ENCODE measurements at regions not wholly inside any gene's neighbourhood (a gene's known extent, or its start where the extent isn't known, plus 50 kb on each side); places are given as distances from the start of the nearest gene placed in this dataset.

- no peaks in the 10 kb centered on the region for H3K36me3 ChIP-seq (ENCODE audit: low read depth)
- H3F3A ChIP-seq (ENCODE audit: insufficient read depth) = no peaks in the 10 kb centered on the region
- TF ChIP-seq EZH2phosphoT487 (IDR thresholded peaks at IDR 0.05; ENCODE audit: insufficient read depth, low read depth) (no peak), EZH2 (IDR thresholded peaks at IDR 0.05; ENCODE audit: insufficient read depth, poor library complexity, severe bottlenecking) (no peak)
- no peak overlapping the region for H3K9ac ChIP-seq
- no peak for DNase-seq
- H3K27ac ChIP-seq = no peak overlapping the region
- WGBS, 2 experiments (ENCODE audit: low coverage in 1 of 2, low lambda C conversion rate in 2 of 2, missing lambda C conversion rate in 2 of 2) = 14 to 17% methylated on average over 5 of the region's 5 CpGs
- in situ Hi-C loops (cut with MboI) = no loop called here
- no peaks in the 10 kb centered on the region for H4K20me1 ChIP-seq (ENCODE audit: insufficient read depth)
- no peaks in the 10 kb centered on the region for H3K4me1 ChIP-seq (ENCODE audit: insufficient read depth)
- H3K4me2 ChIP-seq (ENCODE audit: unreplicated experiment) = no peak overlapping the region
- no peaks in the 10 kb centered on the region for H3K9me3 ChIP-seq (ENCODE audit: low read depth)
- no peaks in the 10 kb centered on the region for H3K79me2 ChIP-seq (ENCODE audit: insufficient read depth)
- H3K4me3 ChIP-seq = no peak overlapping the region
- no peak overlapping the region for H2AFZ ChIP-seq
- H3K27me3 ChIP-seq (replicated peaks; ENCODE audit: insufficient read depth) = no peaks in the 10 kb centered on the region
- H3K9me2 ChIP-seq (ENCODE audit: insufficient read depth) = no peaks in the 10 kb centered on the region
These were observed 445.3 kb downstream of the RWDD3 start for GRCh38 chr1:95679262-95679661.

DNA sequence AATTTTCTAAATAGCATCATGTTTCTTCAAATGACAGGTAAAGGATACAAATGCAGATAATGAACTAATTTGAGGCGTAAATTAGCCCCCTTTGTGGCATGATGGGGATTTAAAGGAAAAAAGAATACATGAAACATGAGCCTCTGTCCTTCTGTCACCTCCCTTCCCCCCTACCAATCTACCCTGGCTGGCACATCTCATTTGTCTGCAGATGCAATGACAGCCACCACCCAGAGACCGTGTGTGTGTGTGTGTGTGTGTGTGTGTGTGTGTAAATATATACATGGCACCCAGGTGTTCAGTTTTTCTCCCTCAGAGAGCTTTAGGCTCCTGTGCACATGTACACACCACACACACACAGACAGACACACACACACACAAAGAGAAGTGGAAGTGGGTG lies 451.1 kb downstream of the RWDD3 start:
- H3K27me3 ChIP-seq (replicated peaks; ENCODE audit: insufficient read depth) = no peaks in the 10 kb centered on the region

GRCh38 chr1:95686217-95686616 lies 452.2 kb downstream of the RWDD3 start:
- no peak overlapping the region for H3K4me3 ChIP-seq
- no peaks in the 10 kb centered on the region for H3K4me1 ChIP-seq (ENCODE audit: insufficient read depth)
- H3K79me2 ChIP-seq (ENCODE audit: insufficient read depth) = no peaks in the 10 kb centered on the region
- no peak overlapping the region for H3K27ac ChIP-seq
- no peak overlapping the region for H3K4me2 ChIP-seq (ENCODE audit: unreplicated experiment)
- H3K36me3 ChIP-seq (ENCODE audit: low read depth) = no peaks in the 10 kb centered on the region
- H3K27me3 ChIP-seq (replicated peaks; ENCODE audit: insufficient read depth) = no peaks in the 10 kb centered on the region
- DNase-seq = no peak
- in situ Hi-C loops (cut with MboI) = no loop called here
- H3K9me3 ChIP-seq (ENCODE audit: low read depth) = no peaks in the 10 kb centered on the region
- no peak overlapping the region for H3K9ac ChIP-seq
- no peak overlapping the region for H2AFZ ChIP-seq
- H3K9me2 ChIP-seq (ENCODE audit: insufficient read depth) = no peaks in the 10 kb centered on the region
- no peak for TF ChIP-seq EZH2phosphoT487 (IDR thresholded peaks at IDR 0.05; ENCODE audit: insufficient read depth, low read depth)
- no peak for TF ChIP-seq EZH2 (IDR thresholded peaks at IDR 0.05; ENCODE audit: insufficient read depth, poor library complexity, severe bottlenecking)
- no peaks in the 10 kb centered on the region for H3F3A ChIP-seq (ENCODE audit: insufficient read depth)
- H4K20me1 ChIP-seq (ENCODE audit: insufficient read depth) = no peaks in the 10 kb centered on the region

More for the DNA sequence above, 451.1 kb downstream of the RWDD3 start:
- H3K36me3 ChIP-seq (ENCODE audit: low read depth) = no peaks in the 10 kb centered on the region
- no peak overlapping the region for H3K4me2 ChIP-seq (ENCODE audit: unreplicated experiment)
- no peaks in the 10 kb centered on the region for H3K79me2 ChIP-seq (ENCODE audit: insufficient read depth)
- no peaks in the 10 kb centered on the region for H3K4me1 ChIP-seq (ENCODE audit: insufficient read depth)
- WGBS, 2 experiments (ENCODE audit: low coverage in 1 of 2, low lambda C conversion rate in 2 of 2, missing lambda C conversion rate in 2 of 2) = 6% methylated on average over 2 of the region's 2 CpGs
- no peaks in the 10 kb centered on the region for H3K9me3 ChIP-seq (ENCODE audit: low read depth)
- in situ Hi-C loops (cut with MboI) = no loop called here
- H3K9me2 ChIP-seq (ENCODE audit: insufficient read depth) = no peaks in the 10 kb centered on the region
- no peak overlapping the region for H3K27ac ChIP-seq
- H3F3A ChIP-seq (ENCODE audit: insufficient read depth) = no peaks in the 10 kb centered on the region
- no peak for TF ChIP-seq EZH2phosphoT487 (IDR thresholded peaks at IDR 0.05; ENCODE audit: insufficient read depth, low read depth)
- no peak for TF ChIP-seq EZH2 (IDR thresholded peaks at IDR 0.05; ENCODE audit: insufficient read depth, poor library complexity, severe bottlenecking)
- H2AFZ ChIP-seq = no peak overlapping the region
- no peak overlapping the region for H3K9ac ChIP-seq
- H4K20me1 ChIP-seq (ENCODE audit: insufficient read depth) = no peaks in the 10 kb centered on the region
- no peak overlapping the region for H3K4me3 ChIP-seq
- no peak for DNase-seq

DNA sequence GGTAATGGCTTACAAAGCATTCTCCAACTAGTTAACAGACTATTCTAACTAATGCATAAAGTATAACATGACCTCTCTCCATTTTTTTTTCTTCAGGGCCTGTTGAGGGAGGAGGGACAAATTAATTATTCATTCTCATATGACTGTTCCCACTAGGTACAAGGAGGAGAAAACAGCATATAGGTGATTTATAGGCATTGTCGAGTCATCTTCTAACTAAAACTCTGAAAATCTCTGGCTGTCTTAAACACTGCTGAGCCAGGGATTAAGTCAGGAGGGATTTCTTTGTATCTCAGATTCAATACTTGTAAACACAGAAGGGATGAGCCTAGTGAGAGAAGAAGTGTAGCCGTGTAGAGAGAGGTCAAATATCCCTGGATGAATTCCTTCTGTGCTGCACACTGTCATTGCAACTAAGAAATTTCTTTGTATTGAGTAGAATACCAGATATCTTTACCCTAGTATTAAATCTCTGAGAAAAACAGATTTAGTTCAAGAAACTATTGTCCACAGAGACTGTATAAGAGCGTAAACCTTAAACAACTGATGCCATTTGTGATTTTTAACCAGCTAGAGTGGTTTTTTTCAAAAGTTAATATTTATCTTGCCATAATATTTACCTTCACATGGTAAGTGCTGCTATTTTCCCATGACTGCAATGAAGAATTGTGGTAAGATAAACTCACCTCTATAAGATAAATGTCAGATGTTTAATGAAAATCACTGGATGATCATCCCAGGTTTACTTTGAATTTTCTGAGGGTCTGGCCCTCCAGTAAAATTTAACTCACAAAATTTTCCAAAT lies 465.3 kb downstream of the RWDD3 start:
- Histone ChIP-seq H3K9me3 (ENCODE audit: low read depth) (peaks cover 6% of the 10 kb centered on the region), H3K27ac (no peak overlapping the region), H3K79me2 (ENCODE audit: insufficient read depth) (no peaks in the 10 kb centered on the region), H3K4me3 (no peak overlapping the region), H3K36me3 (ENCODE audit: low read depth) (no peaks in the 10 kb centered on the region), H3F3A (ENCODE audit: insufficient read depth) (no peaks in the 10 kb centered on the region), H3K4me1 (ENCODE audit: insufficient read depth) (no peaks in the 10 kb centered on the region), H3K27me3 (replicated peaks; ENCODE audit: insufficient read depth) (no peaks in the 10 kb centered on the region), H3K4me2 (ENCODE audit: unreplicated experiment) (no peak overlapping the region), H3K9me2 (ENCODE audit: insufficient read depth) (no peaks in the 10 kb centered on the region), H2AFZ (no peak overlapping the region), H4K20me1 (ENCODE audit: insufficient read depth) (no peaks in the 10 kb centered on the region), H3K9ac (no peak overlapping the region)
- in situ Hi-C loops (cut with MboI) = no loop called here
- no peak for DNase-seq
- TF ChIP-seq EZH2phosphoT487 (IDR thresholded peaks at IDR 0.05; ENCODE audit: insufficient read depth, low read depth) (no peak), EZH2 (IDR thresholded peaks at IDR 0.05; ENCODE audit: insufficient read depth, poor library complexity, severe bottlenecking) (no peak)
- WGBS, 2 experiments (ENCODE audit: low coverage in 1 of 2, low lambda C conversion rate in 2 of 2, missing lambda C conversion rate in 2 of 2) = 7 to 8% methylated on average over 3 of the region's 3 CpGs
